Chondrocyte (in vitro differentiated cells): ENCODE measurements at regions not wholly inside any gene's neighbourhood (a gene's known extent, or its start where the extent isn't known, plus 50 kb on each side); places are given as distances from the start of the nearest gene placed in this dataset.

Experiments
- DNase-seq: peaks from one replicate; pipeline ENCODE4 v3.0.0; 2021; ENCODE audit warnings: mixed read lengths, low spot score
- H3K27ac Mint-ChIP-seq: one replicate; pipeline ENCODE4 v1.8.0; 2021; ENCODE audit warnings: mild to moderate bottlenecking, moderate library complexity, mixed read lengths; ENCODE audit not compliant: unreplicated experiment
- H3K27me3 Mint-ChIP-seq: 2 replicates; pipeline ENCODE4 v1.8.0; 2021; ENCODE audit warnings: low read depth, mixed read lengths
- H3K36me3 Mint-ChIP-seq: 2 replicates; pipeline ENCODE4 v1.8.0; 2021; ENCODE audit warnings: low read depth, mixed read lengths
- H3K4me1 Mint-ChIP-seq: 2 replicates; pipeline ENCODE4 v1.8.0; 2021; ENCODE audit warnings: low read depth, mild to moderate bottlenecking, mixed read lengths
- H3K4me3 Mint-ChIP-seq: one replicate; pipeline ENCODE4 v1.8.0; 2021; ENCODE audit warnings: mild to moderate bottlenecking, moderate library complexity, mixed read lengths; ENCODE audit not compliant: unreplicated experiment
- H3K9me3 Mint-ChIP-seq: 2 replicates; pipeline ENCODE4 v1.8.0; 2021; ENCODE audit warnings: low read depth, mixed read lengths
- CTCF ChIP-seq: fragments of 200-600 bp; sonication (generic); IDR thresholded peaks from 2 replicates; pipeline ENCODE4 v1.5.0; 2021; ENCODE audit warnings: antibody characterized with exemption, mild to moderate bottlenecking, moderate library complexity

DNA sequence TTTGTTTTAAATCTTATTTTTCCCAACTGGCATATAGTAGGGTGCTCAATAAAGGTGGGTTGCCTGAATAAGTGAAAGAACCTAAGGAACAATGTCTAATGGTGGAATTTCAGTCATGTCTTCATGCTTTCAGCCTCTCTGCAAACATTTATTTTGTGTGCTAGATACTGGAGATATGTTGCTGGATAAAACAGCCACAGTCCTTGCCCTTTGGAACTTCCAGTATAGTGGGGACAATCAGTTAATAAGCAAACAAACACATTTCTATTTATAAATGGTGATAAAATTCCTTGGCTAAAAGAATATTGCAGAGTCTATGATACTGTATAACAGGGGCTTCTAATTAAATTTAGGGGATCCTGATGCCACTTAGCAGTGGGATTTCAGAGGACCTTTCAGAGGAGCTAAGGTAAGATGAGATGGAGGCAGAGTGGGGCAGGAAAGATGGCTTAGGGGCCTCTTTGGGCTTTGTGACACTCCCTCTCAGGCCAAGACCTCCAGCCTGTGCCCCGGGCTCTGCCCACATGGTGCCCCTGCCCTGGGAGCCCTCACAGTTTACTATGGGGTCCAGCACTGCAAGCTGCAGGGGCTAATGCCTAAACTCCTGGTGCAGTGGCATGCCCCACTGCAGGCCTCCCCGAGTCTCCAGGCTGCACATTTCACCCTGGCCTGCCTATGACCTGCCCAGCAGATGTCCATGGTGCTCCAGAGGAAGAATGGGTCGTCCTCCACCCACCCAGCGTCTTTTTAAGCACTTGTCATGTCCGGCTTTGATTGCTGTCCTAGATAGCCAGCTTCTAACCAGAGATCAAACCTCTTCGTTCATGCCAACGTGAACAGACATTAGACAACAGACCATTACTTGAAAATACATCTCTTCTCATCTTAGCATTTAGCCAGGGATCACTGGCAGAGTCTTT, 61.6 kb upstream of the PRR23C start:
- H3K36me3 Mint-ChIP-seq: no peaks in the 10 kb centered on the region
- TF ChIP-seq CTCF: no peak
- no peak overlapping the region for H3K4me3 Mint-ChIP-seq
- H3K27ac Mint-ChIP-seq: no peak overlapping the region
- H3K27me3 Mint-ChIP-seq: peaks cover 41% of the 10 kb centered on the region
- H3K4me1 Mint-ChIP-seq: no peaks in the 10 kb centered on the region
- no peaks in the 10 kb centered on the region for H3K9me3 Mint-ChIP-seq
- no peak for DNase-seq

GRCh38 chr3:139107424-139108252, 62.9 kb upstream of the PRR23C start:
- no peak for DNase-seq
- Mint-ChIP-seq H3K4me1 (no peaks in the 10 kb centered on the region), H3K4me3 (no peak overlapping the region), H3K36me3 (no peaks in the 10 kb centered on the region), H3K27ac (no peak overlapping the region), H3K9me3 (no peaks in the 10 kb centered on the region), H3K27me3 (peaks cover 43% of the 10 kb centered on the region)
- no peak for TF ChIP-seq CTCF

- peaks cover 49% of the 10 kb centered on the region for H3K27me3 Mint-ChIP-seq
- no peak for DNase-seq
- TF ChIP-seq CTCF: no peak
Observed at GRCh38 chr3:139108253-139108969, 63.7 kb upstream of the PRR23C start.

GRCh38 chr3:139109271-139109670, 64.6 kb upstream of the PRR23C start:
- DNase-seq: no peak

More at GRCh38 chr3:139108253-139108969, 63.7 kb upstream of the PRR23C start:
- Mint-ChIP-seq H3K27ac (no peak overlapping the region), H3K4me1 (no peaks in the 10 kb centered on the region), H3K9me3 (no peaks in the 10 kb centered on the region), H3K4me3 (no peak overlapping the region), H3K36me3 (no peaks in the 10 kb centered on the region)

More at GRCh38 chr3:139109271-139109670, 64.6 kb upstream of the PRR23C start:
- no peak overlapping the region for H3K27ac Mint-ChIP-seq
- H3K27me3 Mint-ChIP-seq: peaks cover 48% of the 10 kb centered on the region
- H3K4me1 Mint-ChIP-seq: no peaks in the 10 kb centered on the region
- H3K9me3 Mint-ChIP-seq: no peaks in the 10 kb centered on the region
- H3K4me3 Mint-ChIP-seq: no peak overlapping the region
- no peak for TF ChIP-seq CTCF
- no peaks in the 10 kb centered on the region for H3K36me3 Mint-ChIP-seq
